Esophagus squamous epithelium (tissue), 4 donors: ENCODE measurements at regions not wholly inside any gene's neighbourhood (a gene's known extent, or its start where the extent isn't known, plus 50 kb on each side); places are given as distances from the start of the nearest gene placed in this dataset.

Source experiments
- POLR2A ChIP-seq, 4 donors: fragments of 450-650 bp; IDR thresholded peaks; one replicate each; pipeline ENCODE4 v1.6.1; 2017; ENCODE audit warnings: antibody characterized with exemption in 4 of 4, mild to moderate bottlenecking in 4 of 4, moderate library complexity in 3 of 4
- TF ChIP-seq, protein P1 (sequence below), 6 experiments: fragments of 450-650 bp in 4 of 6; fragments of 200-600 bp in 2 of 6; sonication (generic) in 2 of 6; IDR thresholded peaks; one replicate each; pipeline ENCODE4 v1.5.1; 2016 to 2019; ENCODE audit warnings: antibody characterized with exemption in 6 of 6, mild to moderate bottlenecking in 4 of 6, moderate library complexity in 4 of 6

DNA sequence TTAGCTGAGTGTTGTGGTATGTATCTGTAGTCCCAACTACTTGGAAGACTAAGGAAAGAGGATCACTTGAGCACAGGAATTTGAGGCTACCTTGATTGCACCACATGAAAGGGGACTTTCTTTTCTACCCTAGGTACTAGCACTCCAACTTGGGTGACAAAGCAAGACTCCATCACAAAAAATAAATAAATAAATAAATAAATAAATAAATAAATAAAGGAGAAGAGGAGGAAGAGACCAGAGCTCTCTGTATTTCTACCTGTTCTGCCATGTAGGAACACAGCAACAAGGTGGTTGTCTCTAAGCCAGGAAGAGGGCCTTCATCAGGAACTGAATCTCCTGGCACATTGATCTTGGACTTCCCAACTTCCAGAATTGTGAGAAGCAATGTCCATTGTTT is 118.6 kb downstream of the HMHB1 start:
- TF ChIP-seq, protein P1, sequence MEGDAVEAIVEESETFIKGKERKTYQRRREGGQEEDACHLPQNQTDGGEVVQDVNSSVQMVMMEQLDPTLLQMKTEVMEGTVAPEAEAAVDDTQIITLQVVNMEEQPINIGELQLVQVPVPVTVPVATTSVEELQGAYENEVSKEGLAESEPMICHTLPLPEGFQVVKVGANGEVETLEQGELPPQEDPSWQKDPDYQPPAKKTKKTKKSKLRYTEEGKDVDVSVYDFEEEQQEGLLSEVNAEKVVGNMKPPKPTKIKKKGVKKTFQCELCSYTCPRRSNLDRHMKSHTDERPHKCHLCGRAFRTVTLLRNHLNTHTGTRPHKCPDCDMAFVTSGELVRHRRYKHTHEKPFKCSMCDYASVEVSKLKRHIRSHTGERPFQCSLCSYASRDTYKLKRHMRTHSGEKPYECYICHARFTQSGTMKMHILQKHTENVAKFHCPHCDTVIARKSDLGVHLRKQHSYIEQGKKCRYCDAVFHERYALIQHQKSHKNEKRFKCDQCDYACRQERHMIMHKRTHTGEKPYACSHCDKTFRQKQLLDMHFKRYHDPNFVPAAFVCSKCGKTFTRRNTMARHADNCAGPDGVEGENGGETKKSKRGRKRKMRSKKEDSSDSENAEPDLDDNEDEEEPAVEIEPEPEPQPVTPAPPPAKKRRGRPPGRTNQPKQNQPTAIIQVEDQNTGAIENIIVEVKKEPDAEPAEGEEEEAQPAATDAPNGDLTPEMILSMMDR (IDR thresholded peaks at IDR 0.05) = no peak
- TF ChIP-seq POLR2A (IDR thresholded peaks at IDR 0.05) = no peak
